Central memory CD4-positive, alpha-beta T cell (primary cell): ENCODE measurements at regions not wholly inside any gene's neighbourhood (a gene's known extent, or its start where the extent isn't known, plus 50 kb on each side); places are given as distances from the start of the nearest gene placed in this dataset.
"Not testable (repeated sequence)": the region's sequence is repeated elsewhere in the genome, so short reads cannot be mapped to it uniquely, and the experiment has no call there.

Source experiments
- DNase-seq: peaks from one replicate; pipeline ENCODE4 v3.0.0; 2022

- DNase-seq: no peak
These were observed 693.0 kb upstream of the SOX9 start for GRCh38 chr17:71427801-71428200.

DNA sequence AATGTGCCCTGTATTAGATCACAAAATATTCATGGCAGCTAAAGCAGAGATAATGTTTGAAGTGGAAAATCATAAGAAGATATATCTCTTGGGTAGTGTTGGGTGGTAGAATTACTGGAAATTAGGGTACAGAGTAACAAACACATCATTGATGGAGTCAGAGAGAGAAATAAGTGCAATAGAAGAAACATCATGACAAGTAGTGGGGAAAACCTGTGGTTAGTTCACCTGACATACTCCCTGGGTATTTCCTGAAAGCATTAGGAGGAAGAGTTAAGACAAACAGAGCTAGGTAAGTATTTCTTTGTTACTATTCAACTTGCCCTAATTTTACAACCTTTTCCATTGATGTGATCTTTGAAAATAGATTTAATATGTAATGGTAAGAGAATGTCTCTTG lies 691.9 kb upstream of the SOX9 start:
- DNase-seq: no peak

DNA sequence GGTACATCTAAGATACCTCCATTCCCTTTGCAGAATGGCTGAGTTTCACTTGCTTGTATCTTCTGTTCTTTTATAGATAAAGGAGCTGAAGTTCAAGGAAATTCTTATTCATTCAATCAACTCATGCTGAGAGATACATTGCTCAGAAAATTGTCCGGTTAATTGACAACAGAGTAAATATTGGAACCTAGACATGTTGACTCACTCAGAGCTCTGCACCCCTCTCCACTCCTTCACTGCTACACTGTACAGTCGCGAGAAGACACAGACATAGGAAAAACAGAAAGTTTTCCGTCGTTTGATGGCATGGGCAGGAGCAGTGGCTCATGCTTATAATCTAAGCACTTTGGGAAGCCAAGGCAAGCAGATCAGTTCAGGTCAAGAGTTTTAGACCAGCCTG lies 690.5 kb upstream of the SOX9 start:
- DNase-seq: no peak

DNA sequence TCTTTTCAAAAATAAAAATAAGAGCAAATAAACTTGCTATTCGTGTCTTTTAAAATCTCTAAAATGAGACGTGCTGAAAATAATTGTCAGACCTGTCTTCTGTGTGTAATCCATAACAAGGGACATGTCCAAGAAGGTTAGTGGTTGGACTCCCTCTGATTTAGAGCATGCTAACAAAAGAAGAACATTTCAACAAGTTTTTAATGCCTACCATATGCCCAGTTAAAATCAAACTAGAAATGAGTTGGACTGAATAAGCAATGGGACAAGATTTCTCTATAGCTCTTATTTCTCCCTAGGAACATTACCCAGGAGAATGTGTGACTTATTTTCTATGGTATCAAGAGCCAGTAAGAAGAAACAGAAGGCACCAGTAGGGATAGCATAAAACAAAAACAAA lies 689.7 kb upstream of the SOX9 start:
- no peak for DNase-seq

DNA sequence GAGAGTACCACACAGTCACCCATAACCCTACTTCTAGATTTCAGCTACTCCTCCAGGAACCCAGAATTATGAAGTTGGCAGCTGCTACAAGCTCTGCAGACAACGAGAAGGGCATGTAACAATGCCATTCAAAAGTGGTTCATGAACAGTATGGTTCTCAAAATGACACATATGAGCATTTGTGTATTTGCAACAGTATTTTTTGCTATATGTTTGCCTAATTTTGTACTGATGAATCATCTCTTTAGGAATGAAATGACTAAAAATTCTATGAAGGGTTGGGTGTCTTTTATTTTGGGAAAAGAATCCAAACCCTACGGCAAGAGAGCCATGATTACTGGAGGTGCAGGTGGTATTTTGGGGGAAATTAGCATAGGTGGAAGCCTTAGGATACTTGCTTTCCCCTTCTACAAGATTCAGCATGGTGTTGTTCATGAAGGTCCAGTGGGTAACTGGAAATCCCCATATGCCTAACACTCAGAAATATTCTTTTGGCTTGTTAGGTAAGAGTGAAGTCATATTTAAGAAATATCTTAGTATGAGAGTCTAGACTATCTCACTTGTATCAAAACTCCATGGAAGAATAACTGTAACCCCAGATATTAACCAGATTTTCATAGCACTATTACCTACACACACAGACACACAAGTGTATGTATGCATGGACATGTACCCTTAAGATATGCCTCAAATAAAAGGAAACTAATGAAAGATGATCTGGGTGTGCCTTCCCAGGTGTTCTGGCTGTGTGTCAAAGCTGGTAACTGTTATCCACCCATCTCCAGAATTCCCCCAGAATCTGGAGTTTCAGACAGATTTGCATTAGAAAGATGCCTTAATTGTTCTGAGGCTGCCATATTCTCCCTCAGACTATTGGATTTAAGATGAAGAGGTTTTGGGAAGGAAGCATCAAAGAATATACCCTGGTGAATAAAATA lies 688.2 kb upstream of the SOX9 start:
- DNase-seq: no peak

DNA sequence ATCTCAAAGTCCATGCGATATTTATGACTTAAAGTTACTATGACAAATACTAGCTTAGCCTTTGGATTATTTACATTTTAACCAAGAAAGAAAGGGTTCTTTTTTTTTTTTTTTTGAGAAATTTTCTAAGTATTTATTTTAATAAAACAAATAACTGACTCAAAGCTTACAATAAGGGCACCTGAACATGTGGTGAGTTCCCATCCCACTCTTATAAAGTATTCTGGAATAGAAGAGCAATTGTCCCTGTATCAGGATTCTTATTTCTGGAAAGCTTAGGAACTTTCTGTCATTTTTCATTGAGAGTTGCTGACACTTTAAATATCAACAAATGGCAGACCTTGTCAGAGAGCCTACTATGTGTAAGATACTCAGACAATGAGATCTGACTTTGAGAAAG lies 686.1 kb upstream of the SOX9 start:
- no peak for DNase-seq

DNA sequence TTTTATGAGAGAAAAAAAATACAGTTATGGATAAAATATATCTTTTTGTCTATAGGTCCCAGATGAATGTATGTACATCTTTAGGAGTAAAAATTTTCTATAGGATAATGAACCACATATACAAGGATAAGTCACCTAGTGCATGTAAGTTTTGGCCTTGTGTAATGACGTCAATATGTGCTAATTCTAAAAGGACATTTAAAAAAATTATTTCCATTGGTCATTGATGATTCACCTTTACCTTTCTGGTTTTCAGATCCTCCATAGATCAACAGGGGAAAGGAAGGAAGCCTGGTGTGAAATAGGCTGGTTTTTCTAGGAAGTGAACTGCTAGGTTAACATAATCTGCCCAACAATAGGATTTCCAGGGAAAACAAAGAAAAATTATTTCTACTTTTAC lies 684.3 kb upstream of the SOX9 start:
- no peak for DNase-seq

DNA sequence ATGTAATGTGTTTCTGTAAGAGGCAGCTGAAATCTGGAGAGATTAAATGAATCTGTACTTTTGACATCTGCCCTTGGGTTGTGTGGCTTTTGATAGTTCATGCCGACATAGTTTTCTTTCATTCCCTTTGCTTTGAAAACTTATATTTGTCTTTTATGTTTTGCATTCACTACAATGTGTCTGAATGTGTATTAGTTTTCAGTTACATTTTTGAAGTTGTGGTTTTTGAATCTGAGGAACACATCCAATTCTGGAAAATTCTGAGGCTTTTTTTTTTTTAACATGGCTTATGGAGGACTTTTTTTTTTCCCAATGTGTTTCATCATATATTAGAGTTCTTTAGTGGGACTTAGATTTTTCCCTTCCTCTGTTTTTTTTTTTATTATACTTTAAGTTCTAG lies 683.7 kb upstream of the SOX9 start:
- no peak for DNase-seq

DNA sequence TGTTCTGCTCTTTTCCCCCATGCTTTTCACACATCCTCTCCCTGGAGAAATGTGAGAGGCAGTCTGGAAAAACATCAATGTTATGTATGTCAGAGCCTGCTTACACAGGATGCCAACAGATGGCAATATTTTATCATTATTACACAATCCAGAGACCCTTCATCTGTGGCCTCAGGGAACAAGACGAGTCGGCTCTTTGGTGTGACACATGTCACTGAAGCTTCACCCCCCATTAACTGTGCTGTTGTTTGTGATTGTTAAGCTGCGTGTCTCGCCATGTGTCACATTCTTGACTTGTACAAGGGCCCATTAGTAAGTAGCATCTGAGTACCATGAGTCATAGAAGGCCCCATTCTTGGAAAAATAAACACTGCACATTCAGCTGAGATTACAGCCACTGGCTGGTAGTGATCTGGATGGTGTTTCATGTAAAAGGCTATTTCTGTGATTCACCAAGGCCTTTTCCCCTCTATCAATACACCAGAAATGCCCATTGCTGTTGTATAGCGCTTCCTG lies 682.1 kb upstream of the SOX9 start:
- no peak for DNase-seq

DNA sequence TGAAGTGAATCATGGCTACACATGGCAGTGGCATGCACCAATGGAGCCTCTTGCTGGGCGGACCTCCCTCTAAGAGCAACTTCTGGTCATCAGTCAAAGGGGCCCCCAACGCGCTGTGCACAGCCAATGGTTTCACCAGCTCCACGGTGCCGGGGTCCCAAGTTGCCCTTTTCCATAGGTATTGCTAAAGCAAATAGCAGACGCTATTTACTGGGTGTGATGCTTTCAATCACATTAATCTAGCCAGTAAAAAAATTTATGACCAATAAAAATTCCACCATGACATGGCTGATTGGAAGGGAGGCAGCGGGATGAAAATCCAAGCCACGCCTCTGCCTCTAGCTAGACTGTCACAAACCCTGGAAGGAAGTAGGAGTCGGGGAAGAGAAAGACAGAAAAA lies 680.3 kb upstream of the SOX9 start:
- no peak for DNase-seq

DNA sequence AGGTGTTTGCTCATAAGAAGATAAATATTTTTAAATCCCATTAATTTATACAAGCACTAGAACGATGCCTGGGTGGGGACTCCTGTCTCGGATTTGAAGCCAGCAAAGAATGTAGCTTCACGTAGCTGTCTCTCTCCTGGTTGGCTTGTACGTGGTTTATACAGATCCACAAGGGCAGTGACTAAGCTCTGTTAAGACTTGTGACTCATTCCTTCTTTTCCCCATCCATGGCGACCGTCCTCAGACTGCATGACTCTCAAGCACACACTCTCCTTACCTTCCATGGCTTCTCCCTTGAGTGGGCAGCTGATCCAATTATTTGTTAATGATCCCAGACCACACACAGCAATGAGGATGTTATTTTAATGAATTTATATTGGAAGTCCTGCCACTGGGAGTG lies 679.7 kb upstream of the SOX9 start:
- no peak for DNase-seq

DNA sequence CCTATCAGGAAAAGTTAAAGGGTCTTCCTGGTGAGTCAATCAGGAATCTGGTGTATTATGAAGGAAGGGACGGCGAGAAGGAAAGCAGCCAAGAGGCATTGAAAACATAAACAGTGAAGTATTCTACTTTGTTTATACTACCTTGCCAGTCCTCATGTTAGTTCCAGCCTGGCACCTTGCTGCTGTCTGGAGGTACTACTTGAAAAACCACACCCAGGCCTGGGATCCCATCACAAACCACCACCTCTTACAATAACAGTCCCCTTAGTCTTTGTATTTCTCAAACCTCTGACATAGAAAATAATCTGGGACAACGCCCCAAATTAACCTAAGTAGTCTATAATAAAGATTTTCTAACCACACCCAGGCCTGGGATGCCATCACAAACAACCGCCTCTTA lies 676.7 kb upstream of the SOX9 start:
- DNase-seq: no peak

GRCh38 chr17:71446645-71447437 lies 674.0 kb upstream of the SOX9 start:
- DNase-seq: no peak

GRCh38 chr17:71447644-71448043 lies 673.2 kb upstream of the SOX9 start:
- DNase-seq: no peak

- DNase-seq: not testable (repeated sequence)
These were observed 670.2 kb upstream of the SOX9 start for GRCh38 chr17:71450657-71451056.

GRCh38 chr17:71453876-71454422 lies 666.9 kb upstream of the SOX9 start:
- DNase-seq: no peak

- DNase-seq: no peak
These were observed 665.6 kb upstream of the SOX9 start for GRCh38 chr17:71455219-71455618.

- no peak for DNase-seq
These were observed 662.5 kb upstream of the SOX9 start for GRCh38 chr17:71458322-71458721.

DNA sequence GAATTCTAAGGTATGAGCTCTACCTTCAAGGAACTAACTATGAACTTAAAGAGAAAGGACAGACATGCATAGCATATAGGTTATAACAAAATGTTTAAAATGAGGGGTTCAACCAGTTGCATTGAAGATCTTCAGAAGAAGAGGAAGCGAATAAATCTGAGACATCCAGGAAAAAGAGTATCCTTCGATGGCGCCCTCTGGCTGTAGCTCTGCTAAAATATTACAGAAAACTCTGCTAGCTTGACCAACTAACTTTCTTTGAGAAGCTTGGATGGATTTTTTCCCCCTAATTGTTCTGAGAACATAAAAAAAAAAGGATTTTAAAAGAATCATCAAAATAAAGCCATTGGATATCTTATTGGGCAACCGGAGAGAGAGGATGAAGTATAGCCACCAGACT lies 659.9 kb upstream of the SOX9 start:
- no peak for DNase-seq

DNA sequence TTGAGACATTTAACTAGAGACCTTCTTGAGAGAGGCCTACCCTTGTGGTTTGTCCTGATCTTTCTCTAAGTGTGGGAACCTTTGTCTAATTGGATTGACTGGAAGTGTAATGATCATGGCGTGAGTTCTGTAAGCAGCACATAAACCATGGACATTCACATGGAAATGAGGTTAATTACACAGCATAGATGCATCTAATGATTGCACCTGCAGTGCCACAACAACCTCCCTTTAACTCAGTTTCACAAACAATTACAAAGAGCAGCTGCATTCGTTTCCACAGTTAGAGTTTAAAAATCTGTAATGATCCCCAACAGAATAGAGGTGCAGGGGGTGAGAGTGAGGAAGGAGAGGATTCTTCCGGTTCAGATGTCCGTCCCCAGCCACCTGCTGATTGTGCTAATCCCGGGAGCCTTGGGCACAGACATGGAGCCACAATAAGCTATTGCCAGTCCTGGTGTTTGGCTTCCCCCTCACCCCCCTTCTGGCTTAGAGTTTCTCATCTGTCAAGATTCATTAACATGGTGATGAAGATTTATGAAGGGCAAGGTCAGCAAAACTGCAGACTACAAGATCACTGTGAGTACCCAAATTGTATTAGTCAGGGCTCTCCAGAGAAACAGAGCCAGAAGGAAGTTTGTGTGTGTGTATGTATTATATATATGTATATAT lies 659.2 kb upstream of the SOX9 start:
- DNase-seq: no peak

DNA sequence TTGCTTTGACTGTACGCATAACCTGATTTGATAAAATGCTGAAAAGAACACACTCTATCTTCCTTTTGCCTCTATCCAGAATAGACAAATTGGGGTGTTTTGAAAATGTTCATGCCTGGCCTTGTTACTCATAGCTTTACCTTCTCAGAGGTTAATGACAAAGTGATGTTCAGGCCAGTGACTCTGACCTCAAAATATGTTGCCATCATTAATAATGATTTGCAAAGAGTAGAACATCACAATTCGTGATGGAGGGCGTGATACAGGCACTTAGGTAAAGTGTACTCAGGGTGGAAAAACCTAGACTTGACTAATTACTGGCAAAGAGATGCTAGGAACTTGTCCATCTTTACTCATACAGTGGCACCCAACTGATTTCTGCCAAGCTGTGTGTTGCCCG lies 656.6 kb upstream of the SOX9 start:
- DNase-seq: no peak

DNA sequence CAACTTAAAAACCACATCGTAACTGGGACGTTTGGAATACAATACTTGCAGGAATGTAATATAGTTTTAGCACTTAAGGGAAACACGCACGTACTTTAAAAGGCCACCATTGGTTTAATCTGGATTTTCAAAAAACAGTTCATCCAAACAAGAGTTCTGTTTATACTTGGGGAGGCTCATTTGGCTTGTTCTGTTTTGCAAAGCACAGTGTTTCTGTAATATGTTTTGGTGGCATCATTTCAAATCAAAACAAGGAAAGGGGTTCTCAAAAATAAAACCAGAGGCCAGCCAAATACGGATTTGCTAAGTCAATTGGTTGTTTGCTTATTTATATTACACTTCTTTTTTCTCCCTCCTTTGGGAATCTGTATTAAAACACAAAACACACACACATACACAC lies 656.1 kb upstream of the SOX9 start:
- no peak for DNase-seq

- no peak for DNase-seq
These were observed 653.1 kb upstream of the SOX9 start for GRCh38 chr17:71467719-71468118.
